Suprapubic skin (tissue), 3 donors: ENCODE measurements at regions not wholly inside any gene's neighbourhood (a gene's known extent, or its start where the extent isn't known, plus 50 kb on each side); places are given as distances from the start of the nearest gene placed in this dataset.

Source experiments
- POLR2AphosphoS5 ChIP-seq, 3 donors: sonication (generic); formaldehyde crosslinking; IDR thresholded peaks; one replicate each; pipeline ENCODE4 v1.6.1; 2017; ENCODE audit warnings: antibody characterized with exemption in 3 of 3
- TF ChIP-seq, protein P1 (sequence below), 2 donors: fragments of 200-600 bp in 1 of 2; fragments of 450-650 bp in 1 of 2; sonication (generic) in 1 of 2; IDR thresholded peaks; one replicate each; pipeline ENCODE4 v1.5.1; 2016 to 2019; ENCODE audit warnings: antibody characterized with exemption in 2 of 2, mild to moderate bottlenecking in 1 of 2, moderate library complexity in 1 of 2

- TF ChIP-seq, protein P1, sequence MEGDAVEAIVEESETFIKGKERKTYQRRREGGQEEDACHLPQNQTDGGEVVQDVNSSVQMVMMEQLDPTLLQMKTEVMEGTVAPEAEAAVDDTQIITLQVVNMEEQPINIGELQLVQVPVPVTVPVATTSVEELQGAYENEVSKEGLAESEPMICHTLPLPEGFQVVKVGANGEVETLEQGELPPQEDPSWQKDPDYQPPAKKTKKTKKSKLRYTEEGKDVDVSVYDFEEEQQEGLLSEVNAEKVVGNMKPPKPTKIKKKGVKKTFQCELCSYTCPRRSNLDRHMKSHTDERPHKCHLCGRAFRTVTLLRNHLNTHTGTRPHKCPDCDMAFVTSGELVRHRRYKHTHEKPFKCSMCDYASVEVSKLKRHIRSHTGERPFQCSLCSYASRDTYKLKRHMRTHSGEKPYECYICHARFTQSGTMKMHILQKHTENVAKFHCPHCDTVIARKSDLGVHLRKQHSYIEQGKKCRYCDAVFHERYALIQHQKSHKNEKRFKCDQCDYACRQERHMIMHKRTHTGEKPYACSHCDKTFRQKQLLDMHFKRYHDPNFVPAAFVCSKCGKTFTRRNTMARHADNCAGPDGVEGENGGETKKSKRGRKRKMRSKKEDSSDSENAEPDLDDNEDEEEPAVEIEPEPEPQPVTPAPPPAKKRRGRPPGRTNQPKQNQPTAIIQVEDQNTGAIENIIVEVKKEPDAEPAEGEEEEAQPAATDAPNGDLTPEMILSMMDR (IDR thresholded peaks at IDR 0.05): no peak
- no peak for TF ChIP-seq POLR2AphosphoS5 (IDR thresholded peaks at IDR 0.05)
These were observed 216.2 kb upstream of the SAMSN1 start for GRCh38 chr21:14762327-14762726.
